ENCODE measurements at regions not wholly inside any gene's neighbourhood (a gene's known extent, or its start where the extent isn't known, plus 50 kb on each side); places are given as distances from the start of the nearest gene placed in this dataset.
"Not testable (repeated sequence)": the region's sequence is repeated elsewhere in the genome, so short reads cannot be mapped to it uniquely, and the experiment has no call there.

GRCh38 chr13:50286324-50286723 lies 271.1 kb downstream of the KCNRG start:
- TF ChIP-seq CTCF (IDR thresholded peaks at IDR 0.05): no peak
- no peak for TF ChIP-seq POLR2A (IDR thresholded peaks at IDR 0.05)
- H3K27ac ChIP-seq: no peak overlapping the region
- H3K4me3 ChIP-seq: no peak overlapping the region
- intact Hi-C loops (cut with DNase I): no loop called here
- H3K9me3 ChIP-seq: no peaks in the 10 kb centered on the region
- no peaks in the 10 kb centered on the region for H3K36me3 ChIP-seq
- ATAC-seq (no peak), DNase-seq (no peak)
- H3K4me1 ChIP-seq: peaks cover 0 to 12% (median 0%) of the 10 kb centered on the region in 4 donors
- no peaks in the 10 kb centered on the region for H3K27me3 ChIP-seq
- 93% methylated on average over 3 of the region's 3 CpGs for WGBS (ENCODE audit: insufficient coverage, low coverage, low lambda C conversion rate, missing lambda C conversion rate)

- DNase-seq: no peak
- Histone ChIP-seq H3K4me1 (no peaks in the 10 kb centered on the region), H3K9me3 (no peaks in the 10 kb centered on the region), H3K27ac (no peak overlapping the region), H3K27me3 (no peaks in the 10 kb centered on the region), H3K36me3 (no peaks in the 10 kb centered on the region), H3K4me3 (no peak overlapping the region)
- no peak for TF ChIP-seq CTCF (IDR thresholded peaks at IDR 0.05)
- TF ChIP-seq POLR2A (IDR thresholded peaks at IDR 0.05): no peak
- 50% methylated on average over 1 of the region's 1 CpG for WGBS (ENCODE audit: insufficient coverage, low coverage, low lambda C conversion rate, missing lambda C conversion rate)
- intact Hi-C loops (cut with DNase I): no loop called here
- ATAC-seq: peak in 2 of 4 donors; percentile 32 to 40
Observed at GRCh38 chr13:50290186-50290585, 274.9 kb downstream of the KCNRG start.

GRCh38 chr13:50291611-50292010 lies 276.4 kb downstream of the KCNRG start:
- TF ChIP-seq CTCF (IDR thresholded peaks at IDR 0.05) (no peak), POLR2A (IDR thresholded peaks at IDR 0.05) (no peak)
- H3K36me3 ChIP-seq: no peaks in the 10 kb centered on the region
- DNase-seq (no peak), ATAC-seq (no peak)
- no peak overlapping the region for H3K27ac ChIP-seq
- H3K9me3 ChIP-seq: no peaks in the 10 kb centered on the region
- WGBS (ENCODE audit: insufficient coverage, low coverage, low lambda C conversion rate, missing lambda C conversion rate): 88% methylated on average over 2 of the region's 2 CpGs
- H3K4me1 ChIP-seq: no peaks in the 10 kb centered on the region
- no peaks in the 10 kb centered on the region for H3K27me3 ChIP-seq
- no peak overlapping the region for H3K4me3 ChIP-seq
- intact Hi-C loops (cut with DNase I): no loop called here

GRCh38 chr13:50292081-50292480 lies 276.8 kb downstream of the KCNRG start:
- no peak for DNase-seq
- Histone ChIP-seq H3K27me3 (no peaks in the 10 kb centered on the region), H3K4me1 (no peaks in the 10 kb centered on the region), H3K9me3 (no peaks in the 10 kb centered on the region), H3K4me3 (no peak overlapping the region), H3K27ac (no peak overlapping the region), H3K36me3 (no peaks in the 10 kb centered on the region)
- ATAC-seq: peak in 2 of 4 donors; percentile 18 to 57
- TF ChIP-seq POLR2A (IDR thresholded peaks at IDR 0.05) (no peak), CTCF (IDR thresholded peaks at IDR 0.05) (no peak)
- WGBS (ENCODE audit: insufficient coverage, low coverage, low lambda C conversion rate, missing lambda C conversion rate): 75% methylated on average over 1 of the region's 1 CpG
- intact Hi-C loops (cut with DNase I): no loop called here

- DNase-seq; H3K27ac ChIP-seq; ATAC-seq; H3K9me3 ChIP-seq; H3K36me3 ChIP-seq; H3K4me3 ChIP-seq; intact Hi-C loops (cut with DNase I); H3K27me3 ChIP-seq; H3K4me1 ChIP-seq: not testable (repeated sequence)
- 80% methylated on average over 2 of the region's 4 CpGs for WGBS (ENCODE audit: insufficient coverage, low coverage, low lambda C conversion rate, missing lambda C conversion rate)
Observed at GRCh38 chr13:50294425-50294824, 279.2 kb downstream of the KCNRG start.
